NCI-H345 treated with DMSO at 0.1 percent for 48 hours (cell line): ENCODE measurements at regions not wholly inside any gene's neighbourhood (a gene's known extent, or its start where the extent isn't known, plus 50 kb on each side); places are given as distances from the start of the nearest gene placed in this dataset.

Source experiments
- DNase-seq: peaks from one replicate; lab custom pipeline; 2025; ENCODE audit not compliant: unreplicated experiment; lab: John Stamatoyannopoulos, UW

DNA sequence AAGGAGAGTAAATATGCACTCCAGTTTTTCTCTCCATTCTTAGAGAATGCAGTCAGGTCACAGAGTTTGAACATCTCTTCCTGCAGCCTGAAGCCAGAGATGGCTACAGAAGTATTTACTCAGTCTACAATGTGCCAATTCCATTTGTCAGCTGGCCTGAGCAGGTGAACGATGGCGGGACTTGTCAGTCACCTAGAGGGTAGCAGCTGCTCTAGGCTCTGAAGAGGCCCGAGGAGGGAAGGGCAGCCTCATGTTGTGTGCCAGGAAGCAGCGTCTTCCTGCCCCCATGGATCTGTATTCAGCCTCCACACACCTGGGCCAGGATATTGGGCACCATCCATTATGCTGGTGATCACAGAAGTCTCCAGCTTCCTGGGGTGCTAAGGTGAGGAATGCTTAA, 316.7 kb upstream of the CHAC2 start:
- DNase-seq = peak; percentile 78

DNA sequence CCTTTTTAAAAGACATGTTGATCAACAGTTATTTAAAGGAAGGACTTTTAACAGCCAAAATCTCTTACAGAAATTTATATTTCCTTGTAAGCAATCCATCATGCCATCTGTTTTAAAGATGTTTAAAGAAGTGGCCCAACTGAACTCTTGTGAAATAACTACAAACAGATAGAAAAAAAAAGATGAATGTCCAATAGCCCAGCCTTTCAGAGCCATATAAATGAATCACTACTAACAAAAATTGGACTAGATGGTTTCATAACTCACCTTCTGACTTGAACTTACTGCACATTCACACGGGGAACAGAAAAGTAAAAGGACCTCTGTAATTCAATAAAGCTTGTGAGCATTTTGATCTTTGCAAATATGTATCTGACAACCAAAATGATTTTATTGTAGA, 319.0 kb upstream of the CHAC2 start:
- no peak for DNase-seq

DNA sequence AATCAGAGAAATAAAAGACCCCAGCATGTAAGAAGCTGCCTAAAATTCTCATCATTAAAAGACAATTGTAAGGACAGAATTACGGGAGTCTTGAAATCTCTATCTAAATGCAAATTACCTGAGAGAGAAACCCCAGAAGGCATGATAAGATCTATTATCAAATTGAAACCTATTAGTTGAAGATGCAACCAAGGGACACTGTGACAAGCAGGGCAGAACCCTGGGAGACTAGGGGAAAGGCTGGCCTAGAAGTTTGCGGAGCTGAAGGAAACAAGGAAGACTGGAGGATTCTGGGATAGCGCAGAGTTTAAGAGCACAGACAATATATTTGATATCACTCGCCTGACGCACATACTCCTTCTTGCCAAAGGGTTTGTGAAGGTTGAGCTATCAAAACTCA, 319.5 kb upstream of the CHAC2 start:
- no peak for DNase-seq

DNA sequence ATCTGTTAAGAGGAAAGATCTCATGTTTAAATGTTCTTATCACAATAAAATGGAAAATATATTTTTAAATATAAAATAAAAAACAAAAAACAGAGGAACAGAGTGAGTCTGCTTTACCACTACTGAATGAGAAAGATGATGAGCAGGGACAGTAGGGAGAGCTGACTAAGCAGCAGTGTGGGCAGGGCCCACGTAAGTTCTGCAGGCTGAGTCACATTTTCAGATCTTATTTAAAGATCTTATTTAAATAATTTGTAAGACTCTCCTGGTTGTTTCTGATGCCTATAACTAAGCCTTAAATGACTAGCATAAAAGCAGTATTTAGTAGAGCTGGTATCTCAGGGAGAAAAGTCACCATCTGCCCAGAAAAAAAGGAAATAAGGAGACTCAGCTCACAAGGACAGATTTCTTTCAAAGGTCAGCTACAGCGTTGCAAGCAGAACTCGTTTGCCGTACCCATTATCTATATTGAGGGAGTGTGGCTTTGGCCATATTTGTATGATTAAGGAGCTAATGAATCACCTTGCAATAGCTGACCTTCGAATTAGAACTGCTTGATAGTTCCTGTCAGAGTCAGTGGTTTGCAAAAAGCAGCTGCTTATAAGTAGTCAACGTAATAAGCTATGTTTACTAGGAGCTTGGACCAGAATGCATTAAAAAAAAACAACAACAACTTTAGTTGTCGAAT, 322.1 kb upstream of the CHAC2 start:
- DNase-seq = no peak

DNA sequence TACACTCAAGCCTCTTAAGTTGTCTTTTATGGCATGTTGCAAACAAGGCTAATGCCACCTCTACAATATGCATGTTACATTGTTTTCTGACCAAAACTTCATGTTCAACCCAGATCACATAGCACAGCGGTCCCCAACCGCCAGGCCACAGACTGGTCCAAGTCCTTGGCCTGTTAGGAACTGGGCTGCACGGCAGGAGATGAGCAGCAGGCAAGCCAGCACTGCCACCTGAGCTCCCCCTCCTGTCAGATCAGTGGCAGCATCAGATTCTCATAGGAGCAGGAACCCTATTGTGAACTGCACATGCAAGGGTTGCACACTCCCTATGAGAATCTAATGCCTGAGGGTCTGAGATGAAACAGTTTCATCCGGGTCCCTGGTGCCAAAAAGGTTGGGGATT, 324.8 kb upstream of the CHAC2 start:
- no peak for DNase-seq

DNA sequence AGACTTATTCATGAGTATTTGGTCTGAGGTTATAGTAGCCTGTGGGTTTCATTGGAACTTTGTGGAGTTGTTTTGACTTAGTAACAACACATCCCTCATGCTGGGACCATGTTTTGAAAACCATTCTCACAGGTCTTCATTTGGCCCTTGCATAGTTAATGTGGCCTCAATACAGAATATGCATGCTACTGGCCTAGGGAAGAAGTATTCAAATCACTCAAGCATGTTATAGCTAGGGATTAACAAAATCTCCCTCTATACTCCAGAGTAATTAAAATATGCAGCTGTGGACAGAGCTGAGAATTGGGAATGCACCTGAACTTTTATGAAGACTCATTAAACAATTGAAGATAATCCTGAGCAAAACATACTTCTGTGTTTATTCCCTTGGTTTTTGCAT, 325.5 kb upstream of the CHAC2 start:
- no peak for DNase-seq

DNA sequence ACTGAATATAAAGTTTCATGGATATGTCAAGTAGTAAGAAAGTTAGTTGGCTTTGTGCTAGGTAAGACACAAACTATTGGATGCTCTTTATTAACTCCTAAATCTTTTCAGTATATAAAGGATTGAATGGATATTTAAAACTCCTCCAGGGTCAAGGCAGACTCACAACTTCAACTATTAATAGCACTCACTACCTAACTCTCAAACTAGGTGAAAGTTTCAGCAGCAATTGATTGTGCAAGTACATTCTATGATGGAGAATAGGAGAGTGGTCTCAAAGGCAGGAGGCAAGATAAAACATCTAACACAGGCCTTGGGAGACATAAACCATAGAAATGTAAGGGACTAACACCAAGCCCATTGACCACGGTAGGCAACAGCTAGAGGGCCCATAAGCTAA, 328.9 kb upstream of the CHAC2 start:
- DNase-seq = no peak

DNA sequence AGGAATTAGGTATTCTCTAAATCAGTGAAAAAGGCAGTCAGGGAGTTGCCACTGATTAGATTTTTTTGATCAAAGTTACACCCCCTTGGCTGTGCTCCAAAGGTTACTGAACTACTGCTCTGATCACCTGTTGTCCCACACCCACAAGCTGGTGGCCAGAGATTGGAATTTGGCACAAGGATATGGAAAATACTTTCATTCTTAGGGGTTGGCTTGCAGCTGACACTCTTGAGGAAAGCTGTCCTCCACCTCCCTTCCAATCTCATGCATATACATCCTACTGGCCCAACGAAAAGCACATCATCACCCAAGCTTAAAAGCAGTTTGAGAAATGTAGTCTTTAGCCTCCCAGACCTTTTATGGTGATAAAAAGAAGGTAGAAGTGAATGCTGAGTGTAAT, 329.5 kb upstream of the CHAC2 start:
- DNase-seq = no peak

DNA sequence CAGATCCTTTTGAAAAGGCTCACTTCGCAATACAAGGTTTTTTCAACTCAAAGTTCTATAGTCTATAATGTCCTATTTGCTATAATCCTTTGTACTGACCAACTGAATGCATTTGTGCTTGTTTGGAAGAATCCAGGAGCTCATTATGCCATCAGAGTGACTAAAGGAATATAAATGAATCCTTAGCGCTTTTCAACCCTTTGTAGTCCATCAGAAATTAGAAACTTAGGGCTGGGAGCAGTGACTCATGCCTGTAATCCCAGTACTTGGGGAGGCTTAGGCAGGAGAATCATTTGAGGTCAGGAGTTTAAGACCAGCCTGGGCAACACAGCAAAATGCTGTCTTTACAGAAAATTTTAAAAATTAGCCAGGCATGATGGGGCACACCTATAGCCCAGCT, 330.2 kb upstream of the CHAC2 start:
- no peak for DNase-seq

DNA sequence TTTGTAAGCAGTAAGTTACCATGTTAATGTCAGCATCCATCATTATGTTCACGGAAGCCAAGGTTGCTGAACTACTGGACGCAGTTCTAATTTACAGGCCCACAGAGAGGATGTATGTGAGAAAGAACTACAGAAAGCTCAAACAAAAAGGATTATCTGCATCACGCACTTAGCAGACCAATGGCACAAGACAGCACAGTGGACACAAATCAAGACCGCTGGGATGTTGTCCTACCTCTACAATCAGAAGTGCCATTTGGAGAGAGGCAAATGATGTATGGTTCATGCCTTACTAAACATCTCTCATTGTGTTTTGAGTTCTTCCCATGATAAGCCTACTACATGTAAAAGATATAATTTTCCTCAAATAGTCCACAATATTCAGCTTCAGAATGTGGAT, 330.7 kb upstream of the CHAC2 start:
- DNase-seq = no peak

DNA sequence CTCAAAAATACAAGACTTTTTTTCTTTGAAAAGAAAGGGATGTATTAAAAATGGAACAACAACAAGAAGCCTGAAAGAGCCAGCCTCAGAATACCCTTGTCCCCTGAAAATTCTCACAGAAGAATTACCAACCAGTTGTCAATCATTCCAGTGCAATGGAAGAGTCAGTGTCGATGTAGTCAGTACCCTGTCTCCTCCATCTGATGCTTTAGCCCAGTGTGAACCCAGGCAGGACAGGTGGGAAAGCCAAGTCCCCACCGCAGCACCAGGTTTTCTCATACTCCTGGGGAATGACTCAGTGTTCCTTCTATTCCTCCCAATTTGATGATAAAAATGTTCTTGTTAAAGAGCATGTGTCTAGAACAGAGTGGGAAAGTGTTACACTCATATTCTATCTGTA, 332.0 kb upstream of the CHAC2 start:
- no peak for DNase-seq

DNA sequence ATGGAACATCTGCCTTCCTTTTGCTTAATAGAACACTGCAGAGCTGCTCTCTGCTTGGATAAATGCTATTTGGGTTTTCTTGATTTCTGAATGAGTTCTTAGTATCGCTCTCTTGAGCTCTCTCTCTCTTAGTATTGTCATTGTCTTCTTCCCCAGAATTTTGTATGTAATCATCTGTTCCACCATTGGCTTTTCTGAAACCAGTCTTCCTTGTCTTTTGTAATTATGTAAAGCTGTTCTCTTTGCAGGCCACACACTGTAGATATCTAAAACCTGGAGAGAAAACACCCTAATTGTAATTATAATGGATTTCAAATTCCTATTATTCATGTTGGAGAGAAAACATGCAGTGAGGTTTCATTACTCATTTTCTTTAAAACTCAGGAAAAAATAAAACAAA, 333.1 kb upstream of the CHAC2 start:
- no peak for DNase-seq

DNA sequence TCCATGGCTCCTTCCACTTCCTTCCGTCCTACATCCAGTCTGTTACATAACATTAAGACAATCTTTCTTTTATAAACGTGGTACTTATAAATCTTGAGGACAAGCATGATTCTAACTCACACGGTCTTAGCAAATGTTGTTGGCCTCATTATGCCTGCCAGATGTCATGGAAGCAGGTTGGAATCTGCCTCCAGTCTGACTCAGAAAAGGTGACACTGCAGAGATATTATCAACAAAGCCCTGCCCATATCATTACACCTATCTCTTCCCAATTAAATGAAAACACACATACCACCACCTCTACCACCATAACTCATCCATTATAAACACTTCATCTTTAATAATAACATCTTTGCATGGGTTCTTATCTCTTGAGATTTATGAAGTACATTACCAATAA, 334.7 kb upstream of the CHAC2 start:
- DNase-seq = no peak

DNA sequence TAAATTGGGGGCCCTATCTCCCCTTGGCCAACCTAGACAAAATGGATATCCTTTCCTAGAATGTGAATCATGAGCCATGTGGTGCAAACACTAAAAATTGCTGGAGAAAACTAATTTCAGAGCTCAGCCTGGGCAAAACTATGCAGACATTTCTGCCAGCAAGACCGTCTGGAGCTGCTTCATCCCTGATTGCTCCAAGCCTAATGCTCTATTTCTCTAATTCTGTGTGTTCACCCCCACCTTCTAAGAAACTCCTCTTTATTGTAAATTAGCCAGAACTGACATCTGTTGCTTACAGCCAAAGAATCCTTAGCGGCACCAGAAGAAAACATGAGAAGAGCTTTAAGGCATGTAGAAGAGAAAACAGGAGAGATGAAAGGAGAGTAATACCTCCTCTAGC, 337.7 kb upstream of the CHAC2 start:
- no peak for DNase-seq

DNA sequence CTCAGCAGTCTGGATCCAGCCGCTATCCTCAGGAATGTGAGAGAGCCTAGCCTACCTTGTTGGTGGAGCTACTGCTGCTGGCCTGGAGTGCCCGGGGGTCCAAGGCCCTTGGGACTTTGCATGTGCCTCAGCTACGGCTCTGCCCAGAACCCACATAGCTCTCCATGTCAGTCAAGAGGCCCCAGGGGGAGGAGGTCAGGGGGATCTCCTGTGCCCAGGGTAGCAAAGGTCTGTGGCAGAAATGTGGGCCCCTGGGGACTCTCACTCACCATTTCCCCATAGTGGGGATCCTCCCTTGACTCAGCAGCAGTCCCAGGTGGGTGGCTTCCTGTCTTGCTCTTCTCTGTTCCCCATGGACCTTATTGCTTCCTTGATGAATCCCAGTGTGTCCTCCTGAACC, 342.7 kb upstream of the CHAC2 start:
- DNase-seq = no peak

DNA sequence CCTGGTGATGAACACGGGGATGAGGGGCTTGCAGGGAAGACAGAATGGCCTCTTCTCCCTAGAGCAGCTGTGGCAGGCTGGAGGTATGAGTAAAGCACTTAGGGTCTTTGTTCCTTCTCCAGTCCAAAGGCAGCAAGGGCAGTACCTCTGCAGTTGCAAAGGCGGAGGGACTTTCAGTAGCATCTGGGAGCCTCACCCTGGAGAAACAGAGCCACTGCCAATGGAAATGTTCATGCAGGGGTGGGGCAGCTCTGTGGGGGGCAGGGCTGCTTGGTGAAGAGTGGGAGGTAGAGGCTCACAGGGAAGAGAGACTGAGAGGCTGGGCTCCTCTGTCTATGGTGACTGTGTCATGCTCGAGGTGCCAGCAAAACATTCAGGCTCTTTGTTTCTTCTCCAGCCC, 344.1 kb upstream of the CHAC2 start:
- DNase-seq = no peak

DNA sequence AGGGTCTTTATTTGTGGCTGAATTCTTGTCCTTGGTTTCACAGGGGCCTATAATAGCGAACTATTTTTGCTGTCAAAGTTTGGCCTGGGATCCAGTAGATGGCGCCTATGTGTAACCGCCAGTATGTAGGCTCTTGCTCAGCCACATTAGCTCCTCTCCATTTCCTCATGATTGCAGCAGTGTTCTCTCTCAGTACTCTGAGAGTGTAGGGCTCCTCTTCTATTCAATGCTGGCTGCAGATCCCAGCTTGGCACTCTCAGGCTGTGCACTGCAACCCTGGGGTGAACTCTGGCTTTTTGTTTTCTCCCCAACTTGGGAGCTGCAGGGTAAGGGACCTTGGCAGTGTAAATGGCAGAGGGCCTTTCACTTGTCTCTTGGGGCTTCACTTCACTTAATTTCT, 344.6 kb upstream of the CHAC2 start:
- peak; percentile 21 for DNase-seq

DNA sequence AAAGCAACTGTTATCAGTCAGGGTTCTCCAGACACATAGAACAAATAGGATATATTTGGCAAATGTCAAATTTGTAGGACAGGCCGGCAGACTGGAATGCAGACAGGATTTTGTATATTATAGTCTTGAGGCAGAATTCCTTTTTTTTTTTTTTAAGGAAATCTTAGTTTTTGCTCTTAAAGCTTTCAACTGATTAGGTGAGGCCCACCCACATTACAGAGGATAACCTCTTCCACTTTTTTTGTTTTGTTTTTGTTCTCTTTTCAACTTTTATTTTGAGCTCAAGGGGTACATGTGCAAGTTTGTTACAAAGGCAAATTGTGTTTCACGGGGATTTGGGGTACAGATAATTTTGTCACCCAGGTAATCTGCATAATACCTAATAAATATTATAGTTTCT, 350.2 kb upstream of the CHAC2 start:
- DNase-seq = no peak

DNA sequence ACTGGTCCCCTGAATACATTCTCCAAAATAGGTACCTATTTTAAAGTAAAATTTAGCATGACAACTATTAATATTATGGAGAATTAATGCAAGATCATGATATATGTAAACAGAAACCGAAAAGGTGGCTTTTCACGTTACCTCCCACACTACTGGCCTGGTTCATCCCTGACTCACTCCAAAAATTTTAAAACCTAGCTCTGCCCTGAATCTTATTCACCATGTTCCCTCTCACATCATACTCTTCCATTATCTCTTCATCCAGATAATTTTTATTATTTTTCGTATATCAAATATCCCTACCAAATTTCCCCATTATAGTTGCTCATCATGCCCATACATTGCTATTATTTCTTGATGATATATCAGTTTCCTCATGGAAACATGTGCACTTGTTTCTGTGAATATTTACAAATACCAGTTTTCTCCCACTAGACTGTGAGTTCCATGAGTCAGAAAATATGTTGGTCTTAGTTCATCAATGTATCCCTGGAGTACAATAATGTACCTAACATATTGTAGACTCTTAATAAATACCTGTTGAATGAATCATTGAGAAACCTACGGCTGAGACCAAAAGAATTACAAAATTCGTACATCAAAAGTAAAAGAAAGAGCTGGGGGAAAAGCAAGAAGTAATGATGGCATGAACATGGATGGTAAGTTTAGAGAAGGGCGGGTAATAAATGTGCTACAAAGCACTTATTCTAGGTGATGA, 360.1 kb upstream of the CHAC2 start:
- no peak for DNase-seq

DNA sequence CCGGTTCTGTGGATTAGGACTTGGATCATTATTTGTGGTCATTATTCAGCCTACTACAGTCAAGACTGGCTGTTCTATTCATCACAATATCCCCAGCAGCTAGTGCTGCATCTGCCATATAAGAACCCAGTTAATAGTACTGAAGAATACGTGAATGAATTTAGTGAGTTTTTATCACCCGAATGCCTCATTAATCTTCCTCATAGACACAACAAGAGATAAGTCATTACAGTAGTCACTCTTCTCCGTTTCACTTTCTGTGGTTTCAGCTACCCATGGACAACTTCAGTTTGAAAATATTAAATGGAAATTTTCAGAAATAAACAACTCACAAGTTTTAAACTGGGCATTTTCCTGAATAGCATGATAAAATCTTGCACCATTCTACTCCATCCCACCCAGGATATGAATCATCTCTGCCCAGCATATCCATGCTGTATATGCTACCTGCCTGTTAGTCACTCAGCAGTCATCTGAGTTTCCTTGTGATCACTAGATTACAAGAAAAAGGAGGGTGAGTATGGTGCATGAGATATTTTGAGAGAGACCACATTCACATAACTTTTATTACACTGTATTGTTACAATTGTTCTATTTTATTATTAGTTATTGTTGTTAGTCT, 363.7 kb upstream of the CHAC2 start:
- DNase-seq = no peak

DNA sequence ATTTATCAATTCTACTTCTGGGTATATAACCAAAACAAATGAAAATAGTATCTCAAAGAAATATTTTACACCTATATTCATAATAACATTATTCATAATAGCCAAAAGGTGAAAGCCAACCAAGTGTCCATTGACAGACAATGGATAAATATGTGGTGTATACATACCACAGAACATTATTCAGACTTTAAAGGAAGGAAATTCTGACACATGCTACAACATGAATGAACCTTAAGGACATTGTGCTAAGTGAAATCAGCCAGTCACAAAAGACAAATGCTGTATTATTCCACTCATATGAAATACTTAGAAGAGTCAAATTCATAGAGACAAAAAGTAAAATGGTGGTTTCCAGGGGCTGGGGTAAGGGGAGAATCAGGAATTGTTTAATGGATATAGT, 370.5 kb upstream of the CHAC2 start:
- no peak for DNase-seq

DNA sequence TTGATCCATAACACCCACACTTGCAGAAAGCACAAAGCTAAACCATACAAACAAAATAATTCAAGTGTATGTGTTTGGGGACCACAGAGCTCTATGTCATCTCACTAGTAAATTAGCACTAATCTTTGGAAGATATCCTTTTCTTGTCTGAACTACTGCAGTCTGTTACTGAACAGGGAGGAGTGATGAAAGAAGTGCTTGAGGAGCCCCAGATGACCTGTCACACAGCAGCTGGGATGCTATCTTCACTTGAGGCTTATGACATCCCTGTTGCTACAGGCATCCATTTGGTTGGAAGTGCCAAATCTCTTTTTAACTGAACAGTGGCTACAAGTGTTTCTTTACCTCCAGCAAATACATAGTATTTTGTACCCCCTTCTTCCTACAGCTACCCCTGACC, 386.3 kb upstream of the CHAC2 start:
- DNase-seq = no peak

DNA sequence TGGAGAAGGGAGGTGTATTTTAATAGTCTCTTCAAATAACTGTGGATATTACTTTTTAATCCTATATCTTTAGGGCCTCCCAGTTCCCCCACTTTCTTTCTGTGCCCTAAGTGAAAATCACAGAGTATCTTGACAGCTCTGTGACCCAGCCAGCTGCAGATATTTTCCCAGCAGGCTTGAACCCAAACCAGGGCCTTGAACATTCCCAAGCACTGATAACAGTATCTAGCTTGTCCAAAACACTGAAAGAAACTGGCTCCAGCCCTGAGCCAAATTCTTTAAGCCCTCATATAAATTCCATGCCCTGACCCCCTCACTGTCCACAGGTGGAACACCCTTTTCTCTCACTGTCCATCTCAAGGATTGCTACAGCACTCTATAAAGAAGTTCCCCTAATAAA, 388.1 kb upstream of the CHAC2 start:
- DNase-seq = no peak
